ENCODE measurements at regions not wholly inside any gene's neighbourhood (a gene's known extent, or its start where the extent isn't known, plus 50 kb on each side); places are given as distances from the start of the nearest gene placed in this dataset.

- Histone ChIP-seq H3K27me3 (replicated peaks; ENCODE audit: insufficient read depth) (no peaks in the 10 kb centered on the region), H3K36me3 (no peaks in the 10 kb centered on the region), H3K27ac (no peak overlapping the region), H3K9me3 (no peaks in the 10 kb centered on the region), H3K4me3 (no peak overlapping the region), H3K4me1 (ENCODE audit: control insufficient read depth in 1 of 2, low read depth in 2 of 2) (no peaks in the 10 kb centered on the region)
- no peak for DNase-seq (ENCODE audit: low spot score)
- no peak for TF ChIP-seq CTCF (IDR thresholded peaks at IDR 0.05)
- no peak for ATAC-seq (ENCODE audit: insufficient number of reproducible peaks, low FRiP score, low read depth)
Measured at GRCh38 chr2:183606022-183606717, 481.9 kb downstream of the NUP35 start.

- DNase-seq (ENCODE audit: low spot score): no peak
- Histone ChIP-seq H3K4me3 (no peak overlapping the region), H3K9me3 (no peaks in the 10 kb centered on the region), H3K36me3 (no peaks in the 10 kb centered on the region), H3K4me1 (ENCODE audit: control insufficient read depth in 1 of 2, low read depth in 2 of 2) (no peaks in the 10 kb centered on the region), H3K27ac (no peak overlapping the region), H3K27me3 (replicated peaks; ENCODE audit: insufficient read depth) (no peaks in the 10 kb centered on the region)
- TF ChIP-seq CTCF (IDR thresholded peaks at IDR 0.05): no peak
- ATAC-seq (ENCODE audit: insufficient number of reproducible peaks, low FRiP score, low read depth): no peak
Measured at GRCh38 chr2:183606718-183607085, 482.5 kb downstream of the NUP35 start.

- ATAC-seq (ENCODE audit: insufficient number of reproducible peaks, low FRiP score, low read depth): no peak
- no peak for TF ChIP-seq CTCF (IDR thresholded peaks at IDR 0.05)
Measured at GRCh38 chr2:183607995-183608394, 483.8 kb downstream of the NUP35 start.

GRCh38 chr2:183608747-183609146 is 484.5 kb downstream of the NUP35 start:
- H3K4me1 ChIP-seq (ENCODE audit: control insufficient read depth in 1 of 2, low read depth in 2 of 2): no peaks in the 10 kb centered on the region
- TF ChIP-seq CTCF (IDR thresholded peaks at IDR 0.05): no peak
- H3K4me3 ChIP-seq: no peak overlapping the region
- no peaks in the 10 kb centered on the region for H3K27me3 ChIP-seq (replicated peaks; ENCODE audit: insufficient read depth)
- no peaks in the 10 kb centered on the region for H3K36me3 ChIP-seq
- no peaks in the 10 kb centered on the region for H3K9me3 ChIP-seq
- ATAC-seq (ENCODE audit: insufficient number of reproducible peaks, low FRiP score, low read depth) (no peak), DNase-seq (ENCODE audit: low spot score) (no peak)
- H3K27ac ChIP-seq: no peak overlapping the region

More at GRCh38 chr2:183607995-183608394, 483.8 kb downstream of the NUP35 start:
- Histone ChIP-seq H3K4me1 (ENCODE audit: control insufficient read depth in 1 of 2, low read depth in 2 of 2) (no peaks in the 10 kb centered on the region), H3K27me3 (replicated peaks; ENCODE audit: insufficient read depth) (no peaks in the 10 kb centered on the region), H3K4me3 (no peak overlapping the region), H3K36me3 (no peaks in the 10 kb centered on the region), H3K9me3 (no peaks in the 10 kb centered on the region), H3K27ac (no peak overlapping the region)
- DNase-seq (ENCODE audit: low spot score): no peak

GRCh38 chr2:183610724-183611123 is 486.5 kb downstream of the NUP35 start:
- ATAC-seq (ENCODE audit: insufficient number of reproducible peaks, low FRiP score, low read depth) (no peak), DNase-seq (ENCODE audit: low spot score) (no peak)
- Histone ChIP-seq H3K27me3 (replicated peaks; ENCODE audit: insufficient read depth) (no peaks in the 10 kb centered on the region), H3K36me3 (no peaks in the 10 kb centered on the region), H3K4me1 (ENCODE audit: control insufficient read depth in 1 of 2, low read depth in 2 of 2) (peaks cover 0 to 9% of the 10 kb centered on the region in 2 donors), H3K9me3 (no peaks in the 10 kb centered on the region), H3K27ac (no peak overlapping the region), H3K4me3 (no peak overlapping the region)
- TF ChIP-seq CTCF (IDR thresholded peaks at IDR 0.05): no peak
